Astrocyte of the cerebellum (primary cell): ENCODE measurements at regions not wholly inside any gene's neighbourhood (a gene's known extent, or its start where the extent isn't known, plus 50 kb on each side); places are given as distances from the start of the nearest gene placed in this dataset.

Source experiments
- DNase-seq: peaks from one replicate; pipeline ENCODE4 v3.0.0-alpha.2; 2011; ENCODE audit warnings: low read depth
- H3K4me3 ChIP-seq: 2 replicates; pipeline ENCODE4 v1.5.1; 2011; ENCODE audit warnings: mild to moderate bottlenecking, low read depth, low read length, moderate library complexity
- CTCF ChIP-seq: IDR thresholded peaks from 2 replicates; pipeline ENCODE4 v1.5.1; 2012; ENCODE audit warnings: low read length, low read depth, moderate library complexity, mild to moderate bottlenecking; ENCODE audit errors: missing control alignments
- in situ Hi-C: cut with HindIII; loops from 2 replicates; pipeline ENCODE4 v1.10.0; 2017; ENCODE audit warnings: low sequenced_read_pairs

GRCh38 chr12:107541001-107541705, 144.4 kb upstream of the PWP1 start:
- no peak for DNase-seq

GRCh38 chr12:107543416-107543815, 142.2 kb upstream of the PWP1 start:
- no peak overlapping the region for H3K4me3 ChIP-seq
- no peak for DNase-seq
- no peak for TF ChIP-seq CTCF
- in situ Hi-C loops, result no loop called here

More at GRCh38 chr12:107541001-107541705, 144.4 kb upstream of the PWP1 start:
- in situ Hi-C loops, result no loop called here
- H3K4me3 ChIP-seq, result no peak overlapping the region
- TF ChIP-seq CTCF, result no peak

- no peak for DNase-seq
- H3K4me3 ChIP-seq, result no peak overlapping the region
- in situ Hi-C loops, result no loop called here
- no peak for TF ChIP-seq CTCF
Observed at GRCh38 chr12:107543841-107544240, 141.8 kb upstream of the PWP1 start.

- TF ChIP-seq CTCF, result no peak
- DNase-seq, result peak; percentile 34
- in situ Hi-C loops, result no loop called here
- no peak overlapping the region for H3K4me3 ChIP-seq
Observed at GRCh38 chr12:107544937-107545336, 140.7 kb upstream of the PWP1 start.

- in situ Hi-C loops, result no loop called here
- no peak for TF ChIP-seq CTCF
- no peak overlapping the region for H3K4me3 ChIP-seq
- DNase-seq, result no peak
Observed at GRCh38 chr12:107545737-107546353, 139.8 kb upstream of the PWP1 start.

- in situ Hi-C loops, result no loop called here
- no peak for DNase-seq
- no peak overlapping the region for H3K4me3 ChIP-seq
- TF ChIP-seq CTCF, result no peak
Observed at GRCh38 chr12:107547389-107547788, 138.2 kb upstream of the PWP1 start.
